AG09309 (cell line): ENCODE measurements at regions not wholly inside any gene's neighbourhood (a gene's known extent, or its start where the extent isn't known, plus 50 kb on each side); places are given as distances from the start of the nearest gene placed in this dataset.

Source experiments
- DNase-seq: peaks from one replicate; pipeline ENCODE4 v3.0.0-alpha.2; 2010; ENCODE audit warnings: low read depth
- H3K4me3 ChIP-seq: 2 replicates; pipeline ENCODE4 v1.5.1; 2011; ENCODE audit warnings: mild to moderate bottlenecking, low read depth, low read length, moderate library complexity; ENCODE audit not compliant: control insufficient read depth
- CTCF ChIP-seq: IDR thresholded peaks from 2 replicates; pipeline ENCODE4 v1.5.1; 2011; ENCODE audit warnings: mild to moderate bottlenecking, low read depth, low read length, inconsistent platforms; ENCODE audit not compliant: insufficient read depth, control insufficient read depth; ENCODE audit errors: missing control alignments

DNA sequence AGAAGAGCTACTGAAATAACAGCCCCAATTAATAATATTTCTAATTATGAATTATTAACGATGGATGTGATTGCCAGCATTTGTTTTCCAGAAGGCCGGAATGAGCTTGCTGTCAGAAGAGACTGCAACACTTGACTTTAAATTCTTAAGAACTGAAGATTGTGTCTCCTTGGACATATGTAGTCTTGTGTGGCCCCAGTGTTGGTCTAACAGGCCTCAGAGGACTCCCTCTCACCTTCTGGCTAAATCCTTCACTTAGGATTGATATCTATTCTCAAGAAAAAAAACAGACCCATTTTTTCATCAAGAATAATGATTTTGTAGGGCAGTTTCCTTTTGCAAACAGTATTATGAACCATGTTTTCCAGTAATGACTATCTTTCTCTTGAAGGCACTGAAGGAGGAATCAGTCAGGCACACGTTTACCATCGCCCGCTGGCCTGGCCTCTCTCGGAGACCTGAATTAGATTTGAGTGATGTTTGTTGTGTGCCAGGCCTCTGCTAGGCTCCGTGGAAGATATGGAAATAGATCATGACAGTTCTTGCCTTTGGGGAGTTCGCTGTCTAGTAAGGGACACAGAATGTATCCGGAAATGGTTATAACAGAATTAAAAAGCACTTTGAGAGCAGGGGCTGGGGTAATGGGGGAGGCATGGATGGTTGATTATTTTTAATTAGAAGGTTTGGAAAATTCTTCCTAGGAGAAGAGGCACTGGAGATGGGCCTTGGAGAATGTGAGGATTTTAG lies 258.0 kb downstream of the MYCN start:
- no peak for TF ChIP-seq CTCF
- H3K4me3 ChIP-seq, result no peak overlapping the region
- no peak for DNase-seq

GRCh38 chr2:16197504-16198147 lies 257.3 kb downstream of the MYCN start:
- DNase-seq, result no peak
- no peak overlapping the region for H3K4me3 ChIP-seq
- no peak for TF ChIP-seq CTCF

DNA sequence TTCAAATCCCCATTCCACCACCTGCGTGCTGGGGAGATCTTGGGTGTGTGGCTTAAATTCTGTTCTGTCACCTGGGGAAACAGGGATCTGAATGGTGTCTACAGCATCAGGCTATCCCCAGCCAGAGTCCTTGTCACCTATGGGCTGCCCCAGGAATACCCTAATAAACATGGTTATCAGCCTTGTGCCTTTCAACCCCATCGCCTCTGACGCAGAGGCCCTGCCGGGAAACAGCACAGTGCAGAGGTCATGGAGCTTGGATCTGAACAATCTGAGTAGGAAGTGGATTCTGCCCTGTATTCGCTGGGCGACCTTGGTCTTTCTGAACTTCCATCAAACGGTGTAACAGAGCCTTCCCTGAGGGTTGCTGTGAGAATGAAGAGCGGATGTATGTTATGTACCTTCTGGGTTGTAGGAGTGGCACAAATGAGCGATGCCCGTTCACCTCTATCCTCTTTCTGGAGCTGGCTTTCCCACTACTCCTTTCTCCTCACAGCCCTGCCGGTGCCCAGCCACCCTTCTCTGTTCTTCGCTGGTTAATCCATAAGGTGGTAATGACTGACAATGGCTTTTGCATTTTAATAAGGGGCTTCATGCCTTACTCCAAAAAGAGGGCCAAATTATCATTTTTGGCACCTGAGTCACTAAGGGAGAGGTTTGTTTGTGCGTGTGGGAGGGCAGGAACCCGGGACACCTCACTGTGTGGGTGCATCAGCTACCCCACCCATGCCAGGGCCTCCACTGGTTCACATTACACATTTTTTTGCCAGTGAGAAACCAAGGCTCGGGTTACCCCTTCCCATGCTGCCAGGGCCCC lies 256.5 kb downstream of the MYCN start:
- no peak for TF ChIP-seq CTCF
- no peak overlapping the region for H3K4me3 ChIP-seq
- no peak for DNase-seq

DNA sequence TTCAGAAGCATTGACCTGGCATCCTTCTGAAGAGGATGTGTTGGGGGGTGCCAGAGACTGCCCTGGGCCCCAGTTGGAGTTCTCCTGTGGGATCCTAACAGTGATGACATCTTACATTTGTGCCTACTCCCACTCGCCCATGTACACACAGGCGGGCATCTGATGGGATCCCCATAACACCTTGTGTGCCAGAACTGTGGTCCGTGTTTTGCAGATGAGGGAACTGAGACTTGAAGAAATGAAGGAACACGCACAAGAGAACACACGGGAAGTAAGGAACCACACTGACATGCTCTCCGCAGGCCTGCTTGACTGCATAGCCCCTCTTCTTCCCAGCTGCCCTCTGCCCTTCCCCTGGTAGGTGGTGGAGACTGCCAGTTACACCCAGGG lies 255.3 kb downstream of the MYCN start:
- no peak for DNase-seq
- no peak for TF ChIP-seq CTCF
- no peak overlapping the region for H3K4me3 ChIP-seq

GRCh38 chr2:16194931-16195680 lies 254.8 kb downstream of the MYCN start:
- no peak for TF ChIP-seq CTCF
- no peak overlapping the region for H3K4me3 ChIP-seq
- DNase-seq, result no peak

GRCh38 chr2:16194530-16194929 lies 254.2 kb downstream of the MYCN start:
- H3K4me3 ChIP-seq, result no peak overlapping the region
- no peak for TF ChIP-seq CTCF
- DNase-seq, result no peak
